PC-9 (cell line): ENCODE measurements at regions not wholly inside any gene's neighbourhood (a gene's known extent, or its start where the extent isn't known, plus 50 kb on each side); places are given as distances from the start of the nearest gene placed in this dataset.

Source experiments
- BruUV-seq: library from RNA; stranded (reverse); fragments of 400-500 nt; replicated peaks from 2 replicates; lab custom pipeline; 2021; lab: Mats Ljungman, UMichigan
- CTCF ChIA-PET: fragments of 300-600 bp; sonication (Branson Sonifier 250); formaldehyde crosslinking; loops from one replicate; lab custom pipeline; 2022; ENCODE audit warnings: antibody characterized with exemption; lab: Charles Lee
- POLR2A ChIA-PET: fragments of 300-600 bp; sonication (Branson Sonifier 250); formaldehyde crosslinking; loops from one replicate; lab custom pipeline; 2022; ENCODE audit warnings: antibody characterized with exemption; ENCODE audit not compliant: unreplicated experiment; lab: Charles Lee
- DNase-seq, 2 experiments: peaks; one replicate each; pipeline versions ENCODE4 v3.0.0 to v3.0.0-alpha.2; 2015 to 2022; ENCODE audit warnings: mixed read lengths in 1 of 2
- H2AFZ ChIP-seq: fragments of 200-600 bp; sonication (generic); 2 replicates; pipeline ENCODE4 v1.8.1; 2017; ENCODE audit warnings: antibody characterized with exemption
- H3F3A ChIP-seq: fragments of 200-600 bp; sonication (generic); 2 replicates; pipeline ENCODE4 v1.8.1; 2017; ENCODE audit warnings: antibody characterized with exemption, mild to moderate bottlenecking, low read depth; ENCODE audit not compliant: insufficient read depth
- H3K27ac ChIP-seq: fragments of 200-600 bp; sonication (generic); 2 replicates; pipeline ENCODE4 v1.6.1; 2016; ENCODE audit warnings: mixed run types
- H3K27me3 ChIP-seq: fragments of 200-600 bp; sonication (generic); 2 replicates; pipeline ENCODE4 v1.6.1; 2016; ENCODE audit warnings: low read depth, mixed run types; ENCODE audit not compliant: insufficient read depth
- H3K36me3 ChIP-seq: fragments of 200-600 bp; sonication (generic); 2 replicates; pipeline ENCODE4 v1.6.1; 2016; ENCODE audit warnings: low read depth, mixed run types
- H3K4me1 ChIP-seq: fragments of 200-600 bp; sonication (generic); replicated peaks from 2 replicates; pipeline ENCODE4 v1.6.1; 2016; ENCODE audit warnings: mixed run types; ENCODE audit not compliant: insufficient read depth
- H3K4me2 ChIP-seq: fragments of 200-600 bp; sonication (generic); 2 replicates; pipeline ENCODE4 v1.6.1; 2017; ENCODE audit warnings: mixed run types
- H3K4me3 ChIP-seq: fragments of 200-600 bp; sonication (generic); 2 replicates; pipeline ENCODE4 v1.6.1; 2016; ENCODE audit warnings: mixed run types
- H3K79me2 ChIP-seq: fragments of 200-600 bp; sonication (generic); 2 replicates; pipeline ENCODE4 v1.6.1; 2017; ENCODE audit warnings: low read depth, mixed run types
- H3K9me2 ChIP-seq: fragments of 200-600 bp; sonication (generic); 2 replicates; pipeline ENCODE4 v1.8.1; 2017; ENCODE audit warnings: mild to moderate bottlenecking; ENCODE audit not compliant: insufficient read depth
- H3K9me3 ChIP-seq: fragments of 200-600 bp; sonication (generic); 2 replicates; pipeline ENCODE4 v1.8.1; 2016; ENCODE audit warnings: low read depth; ENCODE audit not compliant: insufficient read depth
- H4K20me1 ChIP-seq: fragments of 200-600 bp; sonication (generic); 2 replicates; pipeline ENCODE4 v1.8.1; 2017; ENCODE audit not compliant: insufficient read depth
- CTCF ChIP-seq: fragments of 200-600 bp; sonication (generic); conservative IDR thresholded peaks from 2 replicates; pipeline ENCODE4 v1.6.1; 2017; ENCODE audit warnings: mixed run types, antibody characterized with exemption, mild to moderate bottlenecking, moderate library complexity
- EZH2 ChIP-seq: fragments of 200-600 bp; sonication (generic); IDR thresholded peaks from 2 replicates; pipeline ENCODE4 v1.8.0; 2017; ENCODE audit warnings: antibody characterized with exemption, low read depth
- intact Hi-C: fragments of 100-400 bp; cut with micrococcal nuclease; formaldehyde crosslinking; loops from one replicate; pipeline ENCODE4 v1.10.0; 2022; ENCODE audit not compliant: unreplicated experiment

GRCh38 chr18:1505856-1506255, 601.2 kb downstream of the ADCYAP1 start:
- no peak overlapping the region for H3K27ac ChIP-seq
- ChIA-PET CTCF (no interaction called here), POLR2A (no interaction called here)
- H4K20me1 ChIP-seq: no peaks in the 10 kb centered on the region
- no peak overlapping the region for H3K4me2 ChIP-seq
- no peaks in the 10 kb centered on the region for H3K9me2 ChIP-seq
- H3F3A ChIP-seq: no peaks in the 10 kb centered on the region
- TF ChIP-seq EZH2: no peak
- no peak for TF ChIP-seq CTCF
- no peaks in the 10 kb centered on the region for H3K36me3 ChIP-seq
- intact Hi-C loops: no loop called here
- no peaks in the 10 kb centered on the region for H3K4me1 ChIP-seq
- no peak for DNase-seq
- H3K79me2 ChIP-seq: no peaks in the 10 kb centered on the region
- no peaks in the 10 kb centered on the region for H3K9me3 ChIP-seq
- no peak overlapping the region for H3K4me3 ChIP-seq
- H3K27me3 ChIP-seq: no peaks in the 10 kb centered on the region
- no peak overlapping the region for H2AFZ ChIP-seq
- BruUV-seq: no TSS peak

GRCh38 chr18:1510542-1511179, 606.0 kb downstream of the ADCYAP1 start:
- CTCF ChIA-PET: no interaction called here
- no peaks in the 10 kb centered on the region for H3F3A ChIP-seq
- no peaks in the 10 kb centered on the region for H3K27me3 ChIP-seq
- DNase-seq: no peak
- H3K9me2 ChIP-seq: no peaks in the 10 kb centered on the region
- no peaks in the 10 kb centered on the region for H3K36me3 ChIP-seq
- POLR2A ChIA-PET: no interaction called here
- TF ChIP-seq CTCF (no peak), EZH2 (no peak)
- BruUV-seq: no TSS peak
- H4K20me1 ChIP-seq: no peaks in the 10 kb centered on the region
- no peak overlapping the region for H3K4me2 ChIP-seq
- no peak overlapping the region for H3K4me3 ChIP-seq
- no peak overlapping the region for H2AFZ ChIP-seq
- no peaks in the 10 kb centered on the region for H3K79me2 ChIP-seq
- H3K27ac ChIP-seq: no peak overlapping the region
- H3K4me1 ChIP-seq: no peaks in the 10 kb centered on the region
- H3K9me3 ChIP-seq: no peaks in the 10 kb centered on the region
- intact Hi-C loops: no loop called here

GRCh38 chr18:1511619-1512311, 607.1 kb downstream of the ADCYAP1 start:
- BruUV-seq: no TSS peak
- H3K9me3 ChIP-seq: no peaks in the 10 kb centered on the region
- no peaks in the 10 kb centered on the region for H3K9me2 ChIP-seq
- TF ChIP-seq EZH2 (no peak), CTCF (no peak)
- H3K4me1 ChIP-seq: no peaks in the 10 kb centered on the region
- no peaks in the 10 kb centered on the region for H4K20me1 ChIP-seq
- intact Hi-C loops: no loop called here
- ChIA-PET POLR2A (no interaction called here), CTCF (interaction anchor here (0.7 kb wide), 1 partner anchor 627 kb away, joined by 6 read pairs; no protein-coding TSS in a partner anchor)
- H3K36me3 ChIP-seq: no peaks in the 10 kb centered on the region
- no peak overlapping the region for H3K4me2 ChIP-seq
- H3K27me3 ChIP-seq: no peaks in the 10 kb centered on the region
- H3K79me2 ChIP-seq: no peaks in the 10 kb centered on the region
- H3K27ac ChIP-seq: no peak overlapping the region
- no peaks in the 10 kb centered on the region for H3F3A ChIP-seq
- H3K4me3 ChIP-seq: no peak overlapping the region
- DNase-seq: no peak
- no peak overlapping the region for H2AFZ ChIP-seq
